ENCODE measurements at regions not wholly inside any gene's neighbourhood (a gene's known extent, or its start where the extent isn't known, plus 50 kb on each side); places are given as distances from the start of the nearest gene placed in this dataset.

GRCh38 chr2:221235941-221236340 lies 336.2 kb downstream of the EPHA4 start:
- WGBS = 98% methylated on average over 2 of the region's 2 CpGs
- Histone ChIP-seq H3K4me1 (ENCODE audit: control insufficient read depth in 2 of 2, insufficient read depth in 2 of 2, low read length in 2 of 2) (no peaks in the 10 kb centered on the region), H3K4me3 (ENCODE audit: low read length in 2 of 2) (no peak overlapping the region), H3K27ac (ENCODE audit: low read depth in 1 of 2, low read length in 1 of 2) (no peak overlapping the region), H3K36me3 (ENCODE audit: control insufficient read depth in 2 of 2, insufficient read depth in 2 of 2, low read length in 1 of 2) (no peaks in the 10 kb centered on the region), H3K27me3 (ENCODE audit: control insufficient read depth in 2 of 2, insufficient read depth in 1 of 2, low read length in 1 of 2) (no peaks in the 10 kb centered on the region), H3K9me3 (ENCODE audit: control insufficient read depth in 2 of 2, insufficient read depth in 1 of 2, low read length in 1 of 2) (no peaks in the 10 kb centered on the region)
- no peak for DNase-seq (ENCODE audit: low read depth in 6 of 9, low spot score in 9 of 9)

GRCh38 chr2:221241072-221241471 lies 331.0 kb downstream of the EPHA4 start:
- DNase-seq (ENCODE audit: low read depth in 6 of 9, low spot score in 9 of 9) = no peak
- H3K27me3 ChIP-seq (ENCODE audit: control insufficient read depth in 2 of 2, insufficient read depth in 1 of 2, low read length in 1 of 2) = no peaks in the 10 kb centered on the region
- no peaks in the 10 kb centered on the region for H3K9me3 ChIP-seq (ENCODE audit: control insufficient read depth in 2 of 2, insufficient read depth in 1 of 2, low read length in 1 of 2)
- H3K4me1 ChIP-seq (ENCODE audit: control insufficient read depth in 2 of 2, insufficient read depth in 2 of 2, low read length in 2 of 2) = no peaks in the 10 kb centered on the region
- H3K27ac ChIP-seq (ENCODE audit: low read depth in 1 of 2, low read length in 1 of 2) = no peak overlapping the region
- no peaks in the 10 kb centered on the region for H3K36me3 ChIP-seq (ENCODE audit: control insufficient read depth in 2 of 2, insufficient read depth in 2 of 2, low read length in 1 of 2)
- 88% methylated on average over 3 of the region's 3 CpGs for WGBS
- H3K4me3 ChIP-seq (ENCODE audit: low read length in 2 of 2) = no peak overlapping the region

- DNase-seq (ENCODE audit: low read depth in 6 of 9, low spot score in 9 of 9) = no peak
- 95% methylated on average over 2 of the region's 2 CpGs for WGBS
These were observed 328.3 kb downstream of the EPHA4 start for GRCh38 chr2:221243771-221244170.

GRCh38 chr2:221245045-221245444 lies 327.1 kb downstream of the EPHA4 start:
- Histone ChIP-seq H3K27ac (ENCODE audit: low read depth in 1 of 2, low read length in 1 of 2) (no peak overlapping the region), H3K36me3 (ENCODE audit: control insufficient read depth in 2 of 2, insufficient read depth in 2 of 2, low read length in 1 of 2) (no peaks in the 10 kb centered on the region), H3K4me3 (ENCODE audit: low read length in 2 of 2) (no peak overlapping the region), H3K9me3 (ENCODE audit: control insufficient read depth in 2 of 2, insufficient read depth in 1 of 2, low read length in 1 of 2) (no peaks in the 10 kb centered on the region), H3K27me3 (ENCODE audit: control insufficient read depth in 2 of 2, insufficient read depth in 1 of 2, low read length in 1 of 2) (no peaks in the 10 kb centered on the region), H3K4me1 (ENCODE audit: control insufficient read depth in 2 of 2, insufficient read depth in 2 of 2, low read length in 2 of 2) (no peaks in the 10 kb centered on the region)
- no peak for DNase-seq (ENCODE audit: low read depth in 6 of 9, low spot score in 9 of 9)
- 80% methylated on average over 3 of the region's 3 CpGs for WGBS

More at GRCh38 chr2:221243771-221244170, 328.3 kb downstream of the EPHA4 start:
- no peaks in the 10 kb centered on the region for H3K4me1 ChIP-seq (ENCODE audit: control insufficient read depth in 2 of 2, insufficient read depth in 2 of 2, low read length in 2 of 2)
- H3K4me3 ChIP-seq (ENCODE audit: low read length in 2 of 2) = no peak overlapping the region
- no peak overlapping the region for H3K27ac ChIP-seq (ENCODE audit: low read depth in 1 of 2, low read length in 1 of 2)
- H3K27me3 ChIP-seq (ENCODE audit: control insufficient read depth in 2 of 2, insufficient read depth in 1 of 2, low read length in 1 of 2) = no peaks in the 10 kb centered on the region
- H3K36me3 ChIP-seq (ENCODE audit: control insufficient read depth in 2 of 2, insufficient read depth in 2 of 2, low read length in 1 of 2) = no peaks in the 10 kb centered on the region
- H3K9me3 ChIP-seq (ENCODE audit: control insufficient read depth in 2 of 2, insufficient read depth in 1 of 2, low read length in 1 of 2) = no peaks in the 10 kb centered on the region

GRCh38 chr2:221245772-221246171 lies 326.3 kb downstream of the EPHA4 start:
- Histone ChIP-seq H3K27ac (ENCODE audit: low read depth in 1 of 2, low read length in 1 of 2) (no peak overlapping the region), H3K36me3 (ENCODE audit: control insufficient read depth in 2 of 2, insufficient read depth in 2 of 2, low read length in 1 of 2) (no peaks in the 10 kb centered on the region), H3K4me3 (ENCODE audit: low read length in 2 of 2) (no peak overlapping the region), H3K4me1 (ENCODE audit: control insufficient read depth in 2 of 2, insufficient read depth in 2 of 2, low read length in 2 of 2) (no peaks in the 10 kb centered on the region), H3K9me3 (ENCODE audit: control insufficient read depth in 2 of 2, insufficient read depth in 1 of 2, low read length in 1 of 2) (no peaks in the 10 kb centered on the region), H3K27me3 (ENCODE audit: control insufficient read depth in 2 of 2, insufficient read depth in 1 of 2, low read length in 1 of 2) (no peaks in the 10 kb centered on the region)
- 97% methylated on average over 2 of the region's 2 CpGs for WGBS
- DNase-seq (ENCODE audit: low read depth in 6 of 9, low spot score in 9 of 9) = no peak

GRCh38 chr2:221254299-221254698 lies 317.8 kb downstream of the EPHA4 start:
- Histone ChIP-seq H3K9me3 (ENCODE audit: control insufficient read depth in 2 of 2, insufficient read depth in 1 of 2, low read length in 1 of 2) (no peaks in the 10 kb centered on the region), H3K36me3 (ENCODE audit: control insufficient read depth in 2 of 2, insufficient read depth in 2 of 2, low read length in 1 of 2) (no peaks in the 10 kb centered on the region), H3K4me1 (ENCODE audit: control insufficient read depth in 2 of 2, insufficient read depth in 2 of 2, low read length in 2 of 2) (no peaks in the 10 kb centered on the region), H3K27me3 (ENCODE audit: control insufficient read depth in 2 of 2, insufficient read depth in 1 of 2, low read length in 1 of 2) (no peaks in the 10 kb centered on the region), H3K27ac (ENCODE audit: low read depth in 1 of 2, low read length in 1 of 2) (no peak overlapping the region), H3K4me3 (ENCODE audit: low read length in 2 of 2) (no peak overlapping the region)
- DNase-seq (ENCODE audit: low read depth in 6 of 9, low spot score in 9 of 9) = no peak
- 93% methylated on average over 4 of the region's 4 CpGs for WGBS

- WGBS = 88% methylated on average over 5 of the region's 5 CpGs
- DNase-seq (ENCODE audit: low read depth in 6 of 9, low spot score in 9 of 9) = no peak
- Histone ChIP-seq H3K9me3 (ENCODE audit: control insufficient read depth in 2 of 2, insufficient read depth in 1 of 2, low read length in 1 of 2) (no peaks in the 10 kb centered on the region), H3K4me3 (ENCODE audit: low read length in 2 of 2) (no peak overlapping the region), H3K27ac (ENCODE audit: low read depth in 1 of 2, low read length in 1 of 2) (no peak overlapping the region), H3K27me3 (ENCODE audit: control insufficient read depth in 2 of 2, insufficient read depth in 1 of 2, low read length in 1 of 2) (no peaks in the 10 kb centered on the region), H3K4me1 (ENCODE audit: control insufficient read depth in 2 of 2, insufficient read depth in 2 of 2, low read length in 2 of 2) (no peaks in the 10 kb centered on the region), H3K36me3 (ENCODE audit: control insufficient read depth in 2 of 2, insufficient read depth in 2 of 2, low read length in 1 of 2) (no peaks in the 10 kb centered on the region)
These were observed 316.2 kb downstream of the EPHA4 start for GRCh38 chr2:221255862-221256261.

- Histone ChIP-seq H3K4me3 (ENCODE audit: low read length in 2 of 2) (no peak overlapping the region), H3K9me3 (ENCODE audit: control insufficient read depth in 2 of 2, insufficient read depth in 1 of 2, low read length in 1 of 2) (no peaks in the 10 kb centered on the region), H3K4me1 (ENCODE audit: control insufficient read depth in 2 of 2, insufficient read depth in 2 of 2, low read length in 2 of 2) (no peaks in the 10 kb centered on the region), H3K27ac (ENCODE audit: low read depth in 1 of 2, low read length in 1 of 2) (no peak overlapping the region), H3K36me3 (ENCODE audit: control insufficient read depth in 2 of 2, insufficient read depth in 2 of 2, low read length in 1 of 2) (no peaks in the 10 kb centered on the region), H3K27me3 (ENCODE audit: control insufficient read depth in 2 of 2, insufficient read depth in 1 of 2, low read length in 1 of 2) (no peaks in the 10 kb centered on the region)
- DNase-seq (ENCODE audit: low read depth in 6 of 9, low spot score in 9 of 9) = no peak
- WGBS = 98% methylated on average over 3 of the region's 3 CpGs
These were observed 313.6 kb downstream of the EPHA4 start for GRCh38 chr2:221258464-221258863.

- Histone ChIP-seq H3K27ac (ENCODE audit: low read depth in 1 of 2, low read length in 1 of 2) (no peak overlapping the region), H3K4me1 (ENCODE audit: control insufficient read depth in 2 of 2, insufficient read depth in 2 of 2, low read length in 2 of 2) (no peaks in the 10 kb centered on the region), H3K9me3 (ENCODE audit: control insufficient read depth in 2 of 2, insufficient read depth in 1 of 2, low read length in 1 of 2) (no peaks in the 10 kb centered on the region), H3K36me3 (ENCODE audit: control insufficient read depth in 2 of 2, insufficient read depth in 2 of 2, low read length in 1 of 2) (no peaks in the 10 kb centered on the region), H3K4me3 (ENCODE audit: low read length in 2 of 2) (no peak overlapping the region), H3K27me3 (ENCODE audit: control insufficient read depth in 2 of 2, insufficient read depth in 1 of 2, low read length in 1 of 2) (no peaks in the 10 kb centered on the region)
- DNase-seq (ENCODE audit: low read depth in 6 of 9, low spot score in 9 of 9) = no peak
- 97% methylated on average over 3 of the region's 3 CpGs for WGBS
These were observed 309.5 kb downstream of the EPHA4 start for GRCh38 chr2:221262651-221263050.

- Histone ChIP-seq H3K9me3 (ENCODE audit: control insufficient read depth in 2 of 2, insufficient read depth in 1 of 2, low read length in 1 of 2) (no peaks in the 10 kb centered on the region), H3K4me1 (ENCODE audit: control insufficient read depth in 2 of 2, insufficient read depth in 2 of 2, low read length in 2 of 2) (no peaks in the 10 kb centered on the region), H3K4me3 (ENCODE audit: low read length in 2 of 2) (no peak overlapping the region), H3K27ac (ENCODE audit: low read depth in 1 of 2, low read length in 1 of 2) (no peak overlapping the region), H3K36me3 (ENCODE audit: control insufficient read depth in 2 of 2, insufficient read depth in 2 of 2, low read length in 1 of 2) (no peaks in the 10 kb centered on the region), H3K27me3 (ENCODE audit: control insufficient read depth in 2 of 2, insufficient read depth in 1 of 2, low read length in 1 of 2) (no peaks in the 10 kb centered on the region)
- 97% methylated on average over 2 of the region's 2 CpGs for WGBS
- no peak for DNase-seq (ENCODE audit: low read depth in 6 of 9, low spot score in 9 of 9)
These were observed 308.5 kb downstream of the EPHA4 start for GRCh38 chr2:221263573-221263972.
